GM06990 (cell line): ENCODE measurements at regions not wholly inside any gene's neighbourhood (a gene's known extent, or its start where the extent isn't known, plus 50 kb on each side); places are given as distances from the start of the nearest gene placed in this dataset.
"Not testable (repeated sequence)": the region's sequence is repeated elsewhere in the genome, so short reads cannot be mapped to it uniquely, and the experiment has no call there.

Source experiments
- DNase-seq: peaks from one replicate; pipeline ENCODE4 v3.0.0-alpha.2; 2011; ENCODE audit not compliant: insufficient read length; ENCODE audit errors: extremely low read depth
- H3K27me3 ChIP-seq: replicated peaks from 2 replicates; pipeline ENCODE4 v1.6.0; 2011; ENCODE audit warnings: low read length; ENCODE audit not compliant: control insufficient read depth, insufficient read depth
- H3K36me3 ChIP-seq: 2 replicates; pipeline ENCODE4 v1.5.1; 2011; ENCODE audit warnings: low read length; ENCODE audit not compliant: control insufficient read depth, insufficient read depth
- H3K4me3 ChIP-seq: replicated peaks from 2 replicates; pipeline ENCODE4 v1.5.1; 2011; ENCODE audit warnings: low read depth, mild to moderate bottlenecking, control low read depth, low read length
- TF ChIP-seq, protein P1 (sequence below): IDR thresholded peaks from 2 replicates; pipeline ENCODE4 v1.5.1; 2011; ENCODE audit warnings: low read length, control low read depth, mild to moderate bottlenecking, inconsistent platforms; ENCODE audit not compliant: insufficient read depth, poor library complexity, severe bottlenecking

DNA sequence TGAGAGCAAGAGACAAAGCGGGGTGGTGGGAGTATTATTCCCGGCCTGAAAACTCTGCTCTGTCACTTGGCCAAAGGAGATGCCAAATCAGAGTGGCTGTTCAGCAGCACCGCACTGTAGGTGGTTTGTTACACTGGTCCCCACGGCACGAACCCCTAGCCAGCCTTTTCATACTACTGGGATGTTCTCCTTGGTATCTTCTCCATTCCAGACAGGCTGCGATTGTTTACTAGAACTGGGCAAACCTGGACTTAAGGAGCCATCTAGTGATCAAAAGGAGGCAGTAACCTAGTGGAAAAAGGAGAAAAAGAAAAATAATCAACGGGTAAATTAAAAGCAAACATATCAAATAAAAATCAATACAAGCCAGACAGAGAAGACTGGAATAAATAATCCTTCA lies 58.9 kb upstream of the TMTC2 start:
- TF ChIP-seq, protein P1, sequence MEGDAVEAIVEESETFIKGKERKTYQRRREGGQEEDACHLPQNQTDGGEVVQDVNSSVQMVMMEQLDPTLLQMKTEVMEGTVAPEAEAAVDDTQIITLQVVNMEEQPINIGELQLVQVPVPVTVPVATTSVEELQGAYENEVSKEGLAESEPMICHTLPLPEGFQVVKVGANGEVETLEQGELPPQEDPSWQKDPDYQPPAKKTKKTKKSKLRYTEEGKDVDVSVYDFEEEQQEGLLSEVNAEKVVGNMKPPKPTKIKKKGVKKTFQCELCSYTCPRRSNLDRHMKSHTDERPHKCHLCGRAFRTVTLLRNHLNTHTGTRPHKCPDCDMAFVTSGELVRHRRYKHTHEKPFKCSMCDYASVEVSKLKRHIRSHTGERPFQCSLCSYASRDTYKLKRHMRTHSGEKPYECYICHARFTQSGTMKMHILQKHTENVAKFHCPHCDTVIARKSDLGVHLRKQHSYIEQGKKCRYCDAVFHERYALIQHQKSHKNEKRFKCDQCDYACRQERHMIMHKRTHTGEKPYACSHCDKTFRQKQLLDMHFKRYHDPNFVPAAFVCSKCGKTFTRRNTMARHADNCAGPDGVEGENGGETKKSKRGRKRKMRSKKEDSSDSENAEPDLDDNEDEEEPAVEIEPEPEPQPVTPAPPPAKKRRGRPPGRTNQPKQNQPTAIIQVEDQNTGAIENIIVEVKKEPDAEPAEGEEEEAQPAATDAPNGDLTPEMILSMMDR: peak; percentile 55
- Histone ChIP-seq H3K4me3 (no peak overlapping the region), H3K36me3 (no peaks in the 10 kb centered on the region), H3K27me3 (no peaks in the 10 kb centered on the region)
- DNase-seq: no peak

DNA sequence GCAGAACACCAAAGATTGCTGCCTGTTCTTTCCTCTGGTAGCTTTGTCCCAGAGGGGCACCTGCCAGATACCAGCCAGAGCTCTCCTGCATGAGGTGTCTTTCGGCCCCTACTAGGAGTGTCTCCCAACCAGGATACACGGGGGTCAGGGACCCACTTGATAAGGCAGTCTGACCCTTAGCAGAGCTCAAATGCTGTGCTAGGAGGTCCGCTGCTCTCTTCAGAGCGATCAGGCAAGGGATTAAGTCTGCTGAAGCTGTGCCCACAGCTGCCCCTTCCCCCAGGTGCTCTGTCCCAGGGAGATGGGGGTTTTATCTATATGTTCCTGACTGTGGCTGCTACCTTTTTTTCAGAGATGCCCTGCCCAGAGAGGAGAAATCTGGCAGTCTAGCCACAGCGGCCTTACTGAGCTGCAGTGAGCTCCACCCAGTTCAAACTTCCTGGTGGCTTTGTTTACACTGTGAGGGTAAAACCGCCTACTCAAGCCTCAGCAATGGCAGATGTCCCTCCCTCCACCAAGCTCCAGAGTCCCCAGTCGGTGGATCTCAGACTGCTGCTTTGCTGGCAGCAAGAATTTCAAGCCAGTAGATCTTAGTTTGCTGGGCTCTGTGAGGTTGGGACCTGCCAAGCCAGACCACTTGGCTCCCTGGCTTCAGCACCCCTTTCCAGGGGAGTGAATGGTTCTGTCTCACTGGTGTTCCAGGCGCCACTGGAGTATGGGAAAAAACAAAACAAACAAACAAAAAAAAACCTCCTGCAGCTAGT lies 52.0 kb upstream of the TMTC2 start:
- H3K27me3 ChIP-seq, H3K4me3 ChIP-seq, H3K36me3 ChIP-seq, DNase-seq: not testable (repeated sequence)

DNA sequence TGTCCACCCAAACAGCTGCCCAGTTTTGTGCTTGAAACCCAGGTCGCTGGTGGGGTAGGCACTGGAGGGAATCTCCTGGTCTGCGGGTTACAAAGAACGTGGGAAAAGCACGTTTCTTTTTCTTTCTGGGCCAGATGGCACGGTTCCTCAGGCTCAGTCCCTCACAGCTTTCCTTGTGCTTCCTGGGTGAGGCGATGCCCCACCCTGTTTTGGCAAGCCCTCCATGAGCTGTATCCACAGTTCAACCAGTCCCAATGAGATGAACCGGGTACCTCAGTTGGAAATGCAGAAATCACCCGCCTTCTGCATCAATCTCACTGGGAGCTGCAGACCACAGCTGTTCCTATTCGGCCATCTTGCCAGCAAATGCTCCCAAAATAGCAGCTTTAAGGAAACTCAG lies 51.4 kb upstream of the TMTC2 start:
- DNase-seq: no peak
- Histone ChIP-seq H3K4me3 (no peak overlapping the region), H3K36me3 (no peaks in the 10 kb centered on the region), H3K27me3 (no peaks in the 10 kb centered on the region)
- TF ChIP-seq, protein P1: no peak
